Neural progenitor cell (in vitro differentiated cells): ENCODE measurements at regions not wholly inside any gene's neighbourhood (a gene's known extent, or its start where the extent isn't known, plus 50 kb on each side); places are given as distances from the start of the nearest gene placed in this dataset.

Source experiments
- EZH2 ChIP-seq: fragments of 200-600 bp; sonication (generic); IDR thresholded peaks from 2 replicates; pipeline ENCODE4 v1.6.1; 2017; ENCODE audit warnings: antibody characterized with exemption, mild to moderate bottlenecking, moderate library complexity
- TF ChIP-seq, protein P1 (sequence below): fragments of 200-600 bp; sonication (generic); IDR thresholded peaks from 2 replicates; pipeline ENCODE4 v1.5.1; 2017; ENCODE audit warnings: antibody characterized with exemption, mild to moderate bottlenecking

DNA sequence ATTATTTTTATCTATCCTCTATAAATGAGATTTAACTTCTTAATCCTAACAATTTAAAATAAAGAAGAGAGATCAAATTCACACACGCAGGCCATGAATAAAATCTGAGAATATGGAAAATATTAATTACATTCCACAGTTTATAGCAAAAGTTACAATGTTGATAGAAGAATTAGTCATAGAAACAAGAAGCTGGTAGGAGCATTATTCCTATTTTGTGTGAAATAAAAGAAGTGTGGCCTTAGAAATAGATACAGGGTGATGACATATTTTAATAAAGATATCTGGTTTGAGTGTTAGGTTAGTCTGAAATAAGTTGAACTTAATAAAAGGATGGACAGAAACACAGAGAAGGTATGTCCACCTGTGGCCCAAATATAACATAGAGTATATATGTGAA, 790.4 kb upstream of the NUDT12 start:
- TF ChIP-seq, protein P1, sequence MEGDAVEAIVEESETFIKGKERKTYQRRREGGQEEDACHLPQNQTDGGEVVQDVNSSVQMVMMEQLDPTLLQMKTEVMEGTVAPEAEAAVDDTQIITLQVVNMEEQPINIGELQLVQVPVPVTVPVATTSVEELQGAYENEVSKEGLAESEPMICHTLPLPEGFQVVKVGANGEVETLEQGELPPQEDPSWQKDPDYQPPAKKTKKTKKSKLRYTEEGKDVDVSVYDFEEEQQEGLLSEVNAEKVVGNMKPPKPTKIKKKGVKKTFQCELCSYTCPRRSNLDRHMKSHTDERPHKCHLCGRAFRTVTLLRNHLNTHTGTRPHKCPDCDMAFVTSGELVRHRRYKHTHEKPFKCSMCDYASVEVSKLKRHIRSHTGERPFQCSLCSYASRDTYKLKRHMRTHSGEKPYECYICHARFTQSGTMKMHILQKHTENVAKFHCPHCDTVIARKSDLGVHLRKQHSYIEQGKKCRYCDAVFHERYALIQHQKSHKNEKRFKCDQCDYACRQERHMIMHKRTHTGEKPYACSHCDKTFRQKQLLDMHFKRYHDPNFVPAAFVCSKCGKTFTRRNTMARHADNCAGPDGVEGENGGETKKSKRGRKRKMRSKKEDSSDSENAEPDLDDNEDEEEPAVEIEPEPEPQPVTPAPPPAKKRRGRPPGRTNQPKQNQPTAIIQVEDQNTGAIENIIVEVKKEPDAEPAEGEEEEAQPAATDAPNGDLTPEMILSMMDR: no peak
- no peak for TF ChIP-seq EZH2
